ENCODE measurements at regions not wholly inside any gene's neighbourhood (a gene's known extent, or its start where the extent isn't known, plus 50 kb on each side); places are given as distances from the start of the nearest gene placed in this dataset.

DNA sequence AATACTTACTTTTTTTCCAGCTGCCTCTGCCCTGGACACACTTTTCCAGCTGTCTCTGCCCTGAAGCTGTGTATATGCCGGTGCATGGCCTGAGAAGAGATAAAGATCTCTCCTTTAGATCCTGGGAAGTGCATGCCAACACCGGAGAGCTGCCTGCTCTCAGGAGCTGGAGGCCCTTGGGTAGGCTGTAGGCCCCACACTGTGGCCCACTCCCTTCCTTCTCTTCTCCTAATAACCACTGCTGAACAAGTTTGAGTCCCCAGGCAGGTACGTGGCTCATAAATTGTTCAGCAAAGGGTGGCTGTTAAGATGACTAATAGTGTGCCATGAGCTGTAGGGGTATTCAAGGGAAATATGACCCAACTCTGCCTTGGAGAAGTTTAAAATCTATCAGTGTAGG lies 102.5 kb downstream of the CD24 start:
- intact Hi-C loops (cut with DNase I) = no loop called here
- no peak overlapping the region for H3K4me3 ChIP-seq (ENCODE audit: low read length in 3 of 3)
- FAIRE-seq (no peak), DNase-seq (peak in 4 of 5 donors; percentile 35 to 59 (median 52))
- TF ChIP-seq, protein P1, sequence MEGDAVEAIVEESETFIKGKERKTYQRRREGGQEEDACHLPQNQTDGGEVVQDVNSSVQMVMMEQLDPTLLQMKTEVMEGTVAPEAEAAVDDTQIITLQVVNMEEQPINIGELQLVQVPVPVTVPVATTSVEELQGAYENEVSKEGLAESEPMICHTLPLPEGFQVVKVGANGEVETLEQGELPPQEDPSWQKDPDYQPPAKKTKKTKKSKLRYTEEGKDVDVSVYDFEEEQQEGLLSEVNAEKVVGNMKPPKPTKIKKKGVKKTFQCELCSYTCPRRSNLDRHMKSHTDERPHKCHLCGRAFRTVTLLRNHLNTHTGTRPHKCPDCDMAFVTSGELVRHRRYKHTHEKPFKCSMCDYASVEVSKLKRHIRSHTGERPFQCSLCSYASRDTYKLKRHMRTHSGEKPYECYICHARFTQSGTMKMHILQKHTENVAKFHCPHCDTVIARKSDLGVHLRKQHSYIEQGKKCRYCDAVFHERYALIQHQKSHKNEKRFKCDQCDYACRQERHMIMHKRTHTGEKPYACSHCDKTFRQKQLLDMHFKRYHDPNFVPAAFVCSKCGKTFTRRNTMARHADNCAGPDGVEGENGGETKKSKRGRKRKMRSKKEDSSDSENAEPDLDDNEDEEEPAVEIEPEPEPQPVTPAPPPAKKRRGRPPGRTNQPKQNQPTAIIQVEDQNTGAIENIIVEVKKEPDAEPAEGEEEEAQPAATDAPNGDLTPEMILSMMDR (IDR thresholded peaks at IDR 0.05; ENCODE audit: borderline replicate concordance, extremely low read depth, insufficient read depth) = no peak
- H3K27ac ChIP-seq (ENCODE audit: low read depth in 2 of 2, low read length in 2 of 2) = peak overlapping the region in 1 of 2 donors; percentile 69
- H3K9me3 ChIP-seq (ENCODE audit: control insufficient read depth in 2 of 3, insufficient read depth in 1 of 3, low read length in 3 of 3) = no peaks in the 10 kb centered on the region
- H3K36me3 ChIP-seq (ENCODE audit: control insufficient read depth in 2 of 3, insufficient read depth in 3 of 3, low read length in 3 of 3) = no peaks in the 10 kb centered on the region
- H3K27me3 ChIP-seq (ENCODE audit: control insufficient read depth, insufficient read depth, low read length) = no peaks in the 10 kb centered on the region
- peaks cover 0 to 5% (median 4%) of the 10 kb centered on the region in 3 donors for H3K4me1 ChIP-seq (ENCODE audit: control insufficient read depth in 2 of 3, insufficient read depth in 2 of 3, low read depth in 1 of 3, low read length in 3 of 3)
- H3K9ac ChIP-seq (ENCODE audit: low read length in 3 of 3) = no peak overlapping the region

DNA sequence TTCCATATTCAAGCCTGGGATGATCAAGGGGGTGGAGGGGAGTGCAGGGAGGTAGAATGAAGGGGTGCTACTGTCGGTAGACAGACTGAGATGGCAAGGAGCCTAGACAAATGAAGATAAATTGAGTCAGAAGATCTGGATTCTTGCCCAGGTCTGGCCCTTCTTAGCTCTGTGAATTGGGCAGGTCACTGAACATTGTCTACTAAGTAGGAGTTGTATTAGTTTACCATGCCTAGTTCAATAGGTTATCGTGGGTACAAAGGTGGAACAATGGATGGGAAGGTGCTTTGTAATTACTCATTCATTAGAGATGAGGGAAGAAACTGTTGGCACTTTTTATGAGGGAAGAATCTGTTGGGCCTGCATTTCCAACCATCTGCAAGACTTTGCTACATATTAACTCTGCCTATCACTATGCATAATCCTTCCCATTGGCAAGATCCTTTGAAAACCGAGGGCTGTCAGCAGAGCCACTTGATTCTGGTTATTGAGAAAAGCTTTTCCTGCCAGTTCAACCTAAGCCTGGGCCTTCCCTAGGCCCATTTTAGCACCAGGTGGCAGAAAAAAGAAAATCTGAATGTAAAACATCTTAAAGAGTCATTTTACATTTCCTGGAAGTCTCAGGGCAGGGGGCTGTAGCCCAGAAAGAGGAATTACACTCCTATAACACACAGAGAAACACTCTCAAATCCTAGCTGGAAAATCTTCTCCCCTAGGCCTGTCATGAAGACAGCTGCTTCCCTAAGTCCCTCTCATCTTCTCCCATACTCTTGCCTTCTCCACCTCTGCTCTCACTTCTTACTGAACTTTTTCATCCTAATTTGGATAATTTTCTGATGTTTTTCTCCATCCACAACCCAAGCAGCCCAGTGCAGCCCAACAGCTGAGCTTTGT lies 103.5 kb downstream of the CD24 start:
- intact Hi-C loops (cut with DNase I) = no loop called here
- H3K4me1 ChIP-seq (ENCODE audit: control insufficient read depth in 2 of 3, insufficient read depth in 2 of 3, low read depth in 1 of 3, low read length in 3 of 3) = peaks cover 0 to 5% (median 4%) of the 10 kb centered on the region in 3 donors
- no peaks in the 10 kb centered on the region for H3K9me3 ChIP-seq (ENCODE audit: control insufficient read depth in 2 of 3, insufficient read depth in 1 of 3, low read length in 3 of 3)
- H3K4me3 ChIP-seq (ENCODE audit: low read length in 3 of 3) = no peak overlapping the region
- no peak overlapping the region for H3K9ac ChIP-seq (ENCODE audit: low read length in 3 of 3)
- TF ChIP-seq, protein P1 (IDR thresholded peaks at IDR 0.05; ENCODE audit: borderline replicate concordance, extremely low read depth, insufficient read depth) = no peak
- H3K36me3 ChIP-seq (ENCODE audit: control insufficient read depth in 2 of 3, insufficient read depth in 3 of 3, low read length in 3 of 3) = no peaks in the 10 kb centered on the region
- peak in 1 of 5 donors; percentile 13 for DNase-seq
- H3K27ac ChIP-seq (ENCODE audit: low read depth in 2 of 2, low read length in 2 of 2) = peak overlapping the region in 1 of 2 donors; percentile 14
- H3K27me3 ChIP-seq (ENCODE audit: control insufficient read depth, insufficient read depth, low read length) = no peaks in the 10 kb centered on the region
- no peak for FAIRE-seq

DNA sequence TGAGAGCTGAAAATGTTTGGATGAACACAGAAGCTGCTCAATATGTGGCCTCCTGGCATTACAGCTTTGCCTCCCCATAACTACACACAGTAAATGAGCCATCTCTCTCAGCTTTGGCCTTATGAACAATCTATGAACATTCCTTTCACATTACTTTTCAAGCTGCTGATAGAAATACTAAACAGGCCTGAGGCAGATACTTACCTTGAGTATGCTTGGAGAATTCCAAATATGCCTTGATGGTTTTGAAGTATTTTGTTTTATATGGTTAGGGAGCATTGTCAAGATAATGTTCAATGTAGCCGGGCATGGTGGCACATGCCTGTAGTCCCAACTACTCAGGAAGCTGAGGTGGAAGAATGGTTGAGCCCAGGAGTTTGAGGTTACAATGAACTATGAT lies 104.5 kb downstream of the CD24 start:
- H3K9me3 ChIP-seq (ENCODE audit: control insufficient read depth in 2 of 3, insufficient read depth in 1 of 3, low read length in 3 of 3) = no peaks in the 10 kb centered on the region
- H3K27ac ChIP-seq (ENCODE audit: low read depth in 2 of 2, low read length in 2 of 2) = no peak overlapping the region
- H3K27me3 ChIP-seq (ENCODE audit: control insufficient read depth, insufficient read depth, low read length) = no peaks in the 10 kb centered on the region
- intact Hi-C loops (cut with DNase I) = no loop called here
- H3K9ac ChIP-seq (ENCODE audit: low read length in 3 of 3) = no peak overlapping the region
- FAIRE-seq (no peak), DNase-seq (no peak)
- no peak overlapping the region for H3K4me3 ChIP-seq (ENCODE audit: low read length in 3 of 3)
- TF ChIP-seq, protein P1 (IDR thresholded peaks at IDR 0.05; ENCODE audit: borderline replicate concordance, extremely low read depth, insufficient read depth) = no peak
- H3K4me1 ChIP-seq (ENCODE audit: control insufficient read depth in 2 of 3, insufficient read depth in 2 of 3, low read depth in 1 of 3, low read length in 3 of 3) = peaks cover 0 to 5% (median 4%) of the 10 kb centered on the region in 3 donors
- H3K36me3 ChIP-seq (ENCODE audit: control insufficient read depth in 2 of 3, insufficient read depth in 3 of 3, low read length in 3 of 3) = no peaks in the 10 kb centered on the region

All from kidney (tissue), 13 donors.